ENCODE measurements at regions not wholly inside any gene's neighbourhood (a gene's known extent, or its start where the extent isn't known, plus 50 kb on each side); places are given as distances from the start of the nearest gene placed in this dataset.

GRCh38 chr12:126523891-126524290 is 1458.7 kb downstream of the AACS start:
- in situ Hi-C loops (cut with HindIII; ENCODE audit: low pct_ligation_motif_present, low sequenced_read_pairs) = no loop called here
- Histone ChIP-seq H3K27ac (no peak overlapping the region), H3K4me3 (ENCODE audit: low read depth, low read length) (no peak overlapping the region), H3K36me3 (replicated peaks) (no peaks in the 10 kb centered on the region), H3K27me3 (replicated peaks) (no peaks in the 10 kb centered on the region)
- TF ChIP-seq CTCF (IDR thresholded peaks at IDR 0.05; ENCODE audit: low read depth, low read length, missing control alignments) = no peak
- DNase-seq = no peak

GRCh38 chr12:126534495-126534894 is 1469.3 kb downstream of the AACS start:
- no peak for TF ChIP-seq CTCF (IDR thresholded peaks at IDR 0.05; ENCODE audit: low read depth, low read length, missing control alignments)
- Histone ChIP-seq H3K36me3 (replicated peaks) (no peaks in the 10 kb centered on the region), H3K27ac (no peak overlapping the region), H3K27me3 (replicated peaks) (no peaks in the 10 kb centered on the region), H3K4me3 (ENCODE audit: low read depth, low read length) (no peak overlapping the region)
- no peak for DNase-seq
- in situ Hi-C loops (cut with HindIII; ENCODE audit: low pct_ligation_motif_present, low sequenced_read_pairs) = no loop called here

GRCh38 chr12:126534942-126535341 is 1469.7 kb downstream of the AACS start:
- H3K27ac ChIP-seq = no peak overlapping the region
- no peaks in the 10 kb centered on the region for H3K36me3 ChIP-seq (replicated peaks)
- H3K27me3 ChIP-seq (replicated peaks) = no peaks in the 10 kb centered on the region
- DNase-seq = no peak
- TF ChIP-seq CTCF (IDR thresholded peaks at IDR 0.05; ENCODE audit: low read depth, low read length, missing control alignments) = no peak
- H3K4me3 ChIP-seq (ENCODE audit: low read depth, low read length) = no peak overlapping the region
- in situ Hi-C loops (cut with HindIII; ENCODE audit: low pct_ligation_motif_present, low sequenced_read_pairs) = no loop called here

- in situ Hi-C loops (cut with HindIII; ENCODE audit: low pct_ligation_motif_present, low sequenced_read_pairs) = no loop called here
- Histone ChIP-seq H3K36me3 (replicated peaks) (no peaks in the 10 kb centered on the region), H3K27me3 (replicated peaks) (no peaks in the 10 kb centered on the region), H3K4me3 (ENCODE audit: low read depth, low read length) (no peak overlapping the region), H3K27ac (no peak overlapping the region)
- no peak for DNase-seq
- TF ChIP-seq CTCF (IDR thresholded peaks at IDR 0.05; ENCODE audit: low read depth, low read length, missing control alignments) = no peak
Observed at GRCh38 chr12:126535971-126536370, 1470.7 kb downstream of the AACS start.

GRCh38 chr12:126537961-126538530 is 1472.8 kb downstream of the AACS start:
- in situ Hi-C loops (cut with HindIII; ENCODE audit: low pct_ligation_motif_present, low sequenced_read_pairs) = no loop called here
- no peak for TF ChIP-seq CTCF (IDR thresholded peaks at IDR 0.05; ENCODE audit: low read depth, low read length, missing control alignments)
- no peak overlapping the region for H3K4me3 ChIP-seq (ENCODE audit: low read depth, low read length)
- H3K27me3 ChIP-seq (replicated peaks) = no peaks in the 10 kb centered on the region
- H3K36me3 ChIP-seq (replicated peaks) = no peaks in the 10 kb centered on the region
- DNase-seq = no peak
- no peak overlapping the region for H3K27ac ChIP-seq

- Histone ChIP-seq H3K4me3 (ENCODE audit: low read depth, low read length) (no peak overlapping the region), H3K27ac (no peak overlapping the region), H3K27me3 (replicated peaks) (no peaks in the 10 kb centered on the region), H3K36me3 (replicated peaks) (no peaks in the 10 kb centered on the region)
- in situ Hi-C loops (cut with HindIII; ENCODE audit: low pct_ligation_motif_present, low sequenced_read_pairs) = no loop called here
- no peak for DNase-seq
- no peak for TF ChIP-seq CTCF (IDR thresholded peaks at IDR 0.05; ENCODE audit: low read depth, low read length, missing control alignments)
Observed at GRCh38 chr12:126538888-126539287, 1473.7 kb downstream of the AACS start.
